OCI-LY1 (cell line): ENCODE measurements at regions not wholly inside any gene's neighbourhood (a gene's known extent, or its start where the extent isn't known, plus 50 kb on each side); places are given as distances from the start of the nearest gene placed in this dataset.

Experiments
- H2AFZ ChIP-seq: fragments of 200-600 bp; sonication (generic), shearing (Covaris generic); 2 replicates; pipeline ENCODE4 v1.6.0; 2014; ENCODE audit warnings: antibody characterized with exemption, mild to moderate bottlenecking, low read length
- H3F3A ChIP-seq: fragments of 200-600 bp; sonication (generic), shearing (Covaris generic); 2 replicates; pipeline ENCODE4 v1.6.0; 2014; ENCODE audit warnings: mild to moderate bottlenecking, antibody characterized with exemption, low read length, moderate library complexity; ENCODE audit not compliant: insufficient read depth
- H3K27ac ChIP-seq: fragments of 200-600 bp; sonication (generic); 2 replicates; pipeline ENCODE4 v1.5.1; 2014; ENCODE audit warnings: low read length, mixed run types, mild to moderate bottlenecking, low read depth; ENCODE audit not compliant: poor library complexity, severe bottlenecking
- H3K27me3 ChIP-seq: fragments of 200-600 bp; sonication (generic); 2 replicates; pipeline ENCODE4 v1.6.0; 2014; ENCODE audit warnings: antibody characterized with exemption, mild to moderate bottlenecking, low read length, moderate library complexity; ENCODE audit not compliant: insufficient read depth
- H3K36me3 ChIP-seq: fragments of 200-600 bp; sonication (generic); 2 replicates; pipeline ENCODE4 v1.6.1; 2014; ENCODE audit warnings: mild to moderate bottlenecking, antibody characterized with exemption, low read length, moderate library complexity, mixed read lengths; ENCODE audit not compliant: insufficient read depth
- H3K4me1 ChIP-seq: fragments of 200-600 bp; sonication (generic); 2 replicates; pipeline ENCODE4 v1.5.1; 2014; ENCODE audit warnings: mild to moderate bottlenecking, low read length, moderate library complexity; ENCODE audit not compliant: insufficient read depth, severe bottlenecking
- H3K4me2 ChIP-seq: fragments of 200-600 bp; sonication (generic), shearing (Covaris generic); 2 replicates; pipeline ENCODE4 v1.6.1; 2014; ENCODE audit warnings: low read length
- H3K4me3 ChIP-seq: fragments of 200-600 bp; sonication (generic); 2 replicates; pipeline ENCODE4 v1.5.1; 2014; ENCODE audit warnings: low read length, low read depth, mild to moderate bottlenecking, mixed read lengths; ENCODE audit not compliant: poor library complexity, severe bottlenecking
- H3K79me2 ChIP-seq: fragments of 200-600 bp; shearing (Covaris generic); 2 replicates; pipeline ENCODE4 v1.6.1; 2016; ENCODE audit warnings: mixed run types, low read length, mixed read lengths; ENCODE audit not compliant: insufficient read depth
- H3K9ac ChIP-seq: fragments of 200-600 bp; sonication (generic), shearing (Covaris generic); 2 replicates; pipeline ENCODE4 v1.6.1; 2014; ENCODE audit warnings: mild to moderate bottlenecking, low read length, mixed read lengths
- H3K9me2 ChIP-seq: fragments of 200-600 bp; sonication (generic), shearing (Covaris generic); 2 replicates; pipeline ENCODE4 v1.6.1; 2014; ENCODE audit warnings: low read depth, mild to moderate bottlenecking, low read length, mixed read lengths
- H3K9me3 ChIP-seq: fragments of 200-600 bp; shearing (Covaris generic); 2 replicates; pipeline ENCODE4 v1.6.1; 2014; ENCODE audit warnings: low read length, mixed read lengths
- H4K20me1 ChIP-seq: fragments of 200-600 bp; sonication (generic), shearing (Covaris generic); 2 replicates; pipeline ENCODE4 v1.6.0; 2016; ENCODE audit warnings: mild to moderate bottlenecking, low read length; ENCODE audit not compliant: insufficient read depth
- CTCF ChIP-seq: fragments of 200-600 bp; sonication (generic), shearing (Covaris generic); IDR thresholded peaks from 2 replicates; pipeline ENCODE4 v1.5.1; 2017; ENCODE audit warnings: mild to moderate bottlenecking, antibody characterized with exemption, low read length, moderate library complexity, mixed read lengths
- EZH2 ChIP-seq: fragments of 200-600 bp; sonication (generic), shearing (Covaris generic); IDR thresholded peaks from 2 replicates; pipeline ENCODE4 v1.8.0; 2017; ENCODE audit warnings: borderline replicate concordance, mixed run types, mild to moderate bottlenecking, antibody characterized with exemption, low read length, moderate library complexity, mixed read lengths

- TF ChIP-seq CTCF: no peak
- TF ChIP-seq EZH2: no peak
- Histone ChIP-seq H3K9me2 (no peaks in the 10 kb centered on the region), H3K4me3 (no peak overlapping the region), H3K27me3 (no peaks in the 10 kb centered on the region), H3K79me2 (no peaks in the 10 kb centered on the region), H3K4me1 (no peaks in the 10 kb centered on the region), H3K4me2 (no peak overlapping the region), H4K20me1 (no peaks in the 10 kb centered on the region), H3K9me3 (no peaks in the 10 kb centered on the region), H3K9ac (no peak overlapping the region), H3K27ac (no peak overlapping the region), H3F3A (no peaks in the 10 kb centered on the region), H2AFZ (no peak overlapping the region), H3K36me3 (no peaks in the 10 kb centered on the region)
Measured at GRCh38 chr1:238484121-238484520, 593.4 kb upstream of the ZP4 start.

- no peak for TF ChIP-seq CTCF
- no peak for TF ChIP-seq EZH2
- no peaks in the 10 kb centered on the region for H3F3A ChIP-seq
- H3K27ac ChIP-seq: no peak overlapping the region
- H3K4me3 ChIP-seq: no peak overlapping the region
- no peaks in the 10 kb centered on the region for H3K27me3 ChIP-seq
- H3K9ac ChIP-seq: no peak overlapping the region
- no peaks in the 10 kb centered on the region for H3K4me1 ChIP-seq
- H3K36me3 ChIP-seq: no peaks in the 10 kb centered on the region
- H2AFZ ChIP-seq: no peak overlapping the region
- H3K9me3 ChIP-seq: no peaks in the 10 kb centered on the region
- no peaks in the 10 kb centered on the region for H4K20me1 ChIP-seq
- H3K9me2 ChIP-seq: no peaks in the 10 kb centered on the region
- no peak overlapping the region for H3K4me2 ChIP-seq
- H3K79me2 ChIP-seq: no peaks in the 10 kb centered on the region
Measured at GRCh38 chr1:238476841-238477240, 586.1 kb upstream of the ZP4 start.

GRCh38 chr1:238475712-238476111 lies 585.0 kb upstream of the ZP4 start:
- H3F3A ChIP-seq: no peaks in the 10 kb centered on the region
- H3K4me1 ChIP-seq: no peaks in the 10 kb centered on the region
- no peak overlapping the region for H3K27ac ChIP-seq

More at GRCh38 chr1:238475712-238476111, 585.0 kb upstream of the ZP4 start:
- Histone ChIP-seq H3K4me3 (no peak overlapping the region), H3K9me3 (no peaks in the 10 kb centered on the region), H3K27me3 (no peaks in the 10 kb centered on the region), H4K20me1 (no peaks in the 10 kb centered on the region), H3K4me2 (no peak overlapping the region), H2AFZ (no peak overlapping the region), H3K9me2 (no peaks in the 10 kb centered on the region), H3K9ac (no peak overlapping the region), H3K79me2 (no peaks in the 10 kb centered on the region), H3K36me3 (no peaks in the 10 kb centered on the region)
- no peak for TF ChIP-seq EZH2
- TF ChIP-seq CTCF: no peak
